SW480 (cell line): ENCODE measurements at regions not wholly inside any gene's neighbourhood (a gene's known extent, or its start where the extent isn't known, plus 50 kb on each side); places are given as distances from the start of the nearest gene placed in this dataset.

Source experiments
- DNase-seq: peaks from one replicate; pipeline ENCODE4 v3.0.0-alpha.2; 2016; ENCODE audit warnings: low spot score

- no peak for DNase-seq
These were observed 356.8 kb downstream of the ALG10 start for GRCh38 chr12:34379142-34379541.

GRCh38 chr12:34384693-34385092, 362.4 kb downstream of the ALG10 start:
- DNase-seq, result no peak

DNA sequence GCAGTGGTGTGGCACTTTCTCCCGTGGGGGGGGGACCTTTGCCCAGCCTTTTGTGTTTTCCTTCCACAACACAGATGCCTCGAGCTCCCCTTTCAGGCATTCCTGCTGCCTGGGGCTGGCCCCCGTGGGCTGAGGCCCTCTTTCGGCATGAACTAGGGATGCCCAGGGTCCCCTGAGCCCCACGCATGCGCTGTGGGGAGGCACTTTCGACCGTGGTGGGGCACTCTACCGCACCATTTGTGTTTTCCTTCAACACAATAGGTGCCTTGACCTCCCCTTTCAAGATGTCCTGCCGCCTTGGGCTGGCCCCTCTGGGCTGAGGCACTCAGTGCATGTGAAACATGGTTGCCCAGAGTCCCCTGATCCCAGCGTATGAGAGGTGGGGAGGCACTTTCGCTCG, 363.7 kb downstream of the ALG10 start:
- DNase-seq, result no peak

GRCh38 chr12:34386621-34387255, 364.4 kb downstream of the ALG10 start:
- DNase-seq, result no peak

DNA sequence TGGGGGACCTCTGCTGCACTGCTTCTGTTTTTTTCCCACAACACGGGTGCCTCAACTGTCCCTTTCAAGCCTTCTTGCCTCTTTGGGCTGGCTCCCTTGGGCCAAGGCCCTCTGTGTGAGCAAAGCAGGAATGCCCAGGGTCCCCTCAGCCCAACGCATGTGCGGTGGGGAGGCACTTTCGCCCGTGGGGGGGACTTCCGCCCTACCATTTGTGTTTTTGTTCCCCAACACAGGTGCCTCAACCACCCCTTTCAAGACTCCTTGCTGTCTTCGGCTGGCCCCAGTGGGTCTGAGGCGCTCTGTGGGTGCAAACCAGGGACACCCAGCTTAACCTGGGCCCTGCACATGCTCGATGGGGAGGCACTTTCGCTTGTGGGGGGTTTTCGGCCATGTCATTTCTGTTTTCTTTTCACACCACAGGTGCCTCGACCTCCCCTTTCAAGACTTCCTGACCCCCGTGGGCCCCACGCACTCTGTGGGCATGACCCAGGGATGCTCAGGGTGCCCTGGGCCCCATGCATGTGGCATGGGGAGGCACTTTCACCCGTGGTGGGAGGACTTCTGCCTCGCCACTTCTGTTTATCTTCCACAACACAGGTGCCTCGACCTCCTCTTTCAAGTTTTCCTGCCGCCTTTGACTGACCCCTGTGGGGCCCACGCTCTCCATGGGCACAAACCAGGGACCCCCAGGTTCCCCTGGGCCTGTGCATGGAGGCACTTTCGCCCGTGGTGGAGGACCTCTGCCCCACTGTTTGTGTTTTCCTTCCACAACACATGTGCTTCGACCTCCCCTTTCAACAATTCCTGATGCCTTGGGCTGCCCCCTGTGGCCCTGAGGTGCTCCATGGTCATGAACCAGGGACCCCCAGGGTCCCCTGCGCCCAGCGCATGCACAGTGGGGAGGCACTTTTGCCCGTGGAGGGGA, 365.7 kb downstream of the ALG10 start:
- no peak for DNase-seq

DNA sequence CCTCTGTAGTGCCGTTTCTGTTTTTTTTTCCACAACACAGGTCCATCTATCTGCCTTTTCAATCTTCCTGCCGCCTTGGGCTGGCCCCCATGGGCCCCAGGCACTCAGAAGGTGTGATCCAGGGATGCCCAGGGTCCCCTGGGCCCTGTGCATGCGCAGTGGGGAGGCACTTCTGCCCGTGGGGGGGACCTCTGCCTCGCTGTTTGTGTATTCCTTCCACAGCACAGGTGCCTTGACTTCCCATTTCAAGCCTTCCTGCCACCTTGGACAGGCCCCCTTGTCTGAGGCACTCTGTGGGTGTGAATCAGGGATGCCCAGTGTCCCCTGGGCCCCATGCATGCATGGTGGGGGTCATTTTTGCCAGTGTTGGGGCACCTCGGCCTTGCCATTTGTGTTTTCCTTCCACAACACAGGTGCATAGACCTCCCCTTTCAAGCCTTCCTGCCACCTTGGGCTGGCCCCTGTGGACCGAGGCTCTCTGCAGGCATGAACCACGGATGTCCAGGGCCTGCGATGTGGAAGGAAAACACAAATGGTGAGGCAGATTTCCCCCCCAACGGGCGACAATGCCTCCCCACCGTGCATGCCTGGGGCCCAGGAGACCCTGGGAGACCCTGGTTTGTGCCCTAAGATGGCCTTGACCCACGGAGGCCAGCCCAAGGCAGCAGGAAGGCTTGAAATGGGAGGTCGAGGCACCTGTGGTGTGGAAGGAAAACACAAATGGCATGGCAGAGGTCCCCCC, 366.5 kb downstream of the ALG10 start:
- DNase-seq, result no peak

DNA sequence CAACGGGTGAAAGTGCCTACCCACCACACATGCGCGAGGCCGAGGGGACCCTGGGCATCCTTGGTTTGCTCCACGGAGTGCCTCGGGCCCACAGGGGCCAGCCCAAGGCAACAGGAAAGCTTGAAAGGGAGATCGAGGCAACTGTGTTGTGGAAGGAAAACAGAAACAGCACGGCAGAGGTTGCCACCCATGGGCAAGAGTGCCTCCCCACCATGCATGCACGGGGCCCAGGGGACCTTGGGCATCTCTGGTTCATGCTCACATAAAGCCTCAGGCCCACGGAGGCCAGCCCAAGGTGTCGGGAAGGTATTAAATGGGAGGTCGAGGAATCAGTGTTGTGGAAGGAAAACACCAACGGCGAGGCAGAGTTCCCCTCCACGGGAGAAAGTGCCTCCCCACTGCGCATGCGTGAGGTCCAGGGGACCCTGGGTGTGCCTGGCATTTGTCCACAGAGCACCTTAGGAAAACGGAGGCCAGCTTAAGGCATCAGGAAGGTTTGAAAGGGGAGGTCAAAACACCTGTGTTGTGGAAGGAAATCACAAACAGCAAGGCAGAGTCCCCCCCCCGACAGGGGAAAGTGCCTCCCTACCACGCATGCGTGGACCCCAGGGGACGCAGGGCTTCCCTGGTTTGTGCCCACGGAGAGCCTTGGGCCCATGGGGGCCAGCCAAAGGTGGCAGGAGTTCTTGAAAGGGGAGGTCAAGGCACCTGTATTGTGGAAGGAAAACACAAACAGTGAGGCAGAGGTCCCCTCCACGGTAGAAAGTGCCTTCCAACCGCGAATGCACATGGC, 367.3 kb downstream of the ALG10 start:
- no peak for DNase-seq

GRCh38 chr12:34390171-34390841, 368.0 kb downstream of the ALG10 start:
- DNase-seq, result no peak

DNA sequence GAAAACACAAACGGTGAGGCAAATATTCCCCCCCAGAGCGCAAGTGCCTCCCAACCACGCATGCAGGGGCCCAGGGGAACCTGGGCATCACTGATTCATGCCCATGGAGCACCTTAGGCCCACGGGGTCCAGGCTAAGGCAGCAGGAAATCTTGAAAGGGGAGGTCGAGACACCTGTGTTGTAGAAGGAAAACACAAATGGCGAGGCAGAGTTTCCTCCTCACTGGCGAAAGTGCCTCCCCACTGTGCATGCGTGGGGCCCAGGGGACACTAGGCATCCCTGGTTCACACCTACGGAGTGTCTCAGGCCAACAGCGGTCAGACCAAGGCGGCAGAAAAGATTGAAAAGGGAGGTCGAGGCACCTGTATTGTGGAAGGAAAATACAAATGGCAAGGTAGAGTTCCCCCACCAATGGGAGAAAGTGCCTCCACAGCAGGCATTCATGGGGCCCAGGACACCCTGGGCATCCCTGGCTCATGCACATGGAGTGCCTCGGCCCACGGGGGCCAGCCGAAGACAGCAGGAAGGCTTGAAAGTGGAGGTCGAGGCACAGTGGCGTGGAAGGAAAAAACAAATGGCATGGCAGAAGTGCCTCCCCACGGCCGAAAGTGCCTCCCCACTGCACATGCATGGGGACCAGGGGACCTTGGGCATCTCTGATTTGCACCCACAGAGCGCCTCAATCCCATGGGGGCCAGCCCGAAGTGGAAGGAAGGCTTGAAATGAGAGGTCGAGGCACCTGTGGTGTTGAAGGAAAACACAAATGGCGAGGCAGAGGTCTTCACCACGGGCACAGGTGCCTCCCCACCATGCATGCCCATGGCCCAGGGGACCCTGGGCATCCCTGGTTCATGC, 368.8 kb downstream of the ALG10 start:
- DNase-seq, result no peak

DNA sequence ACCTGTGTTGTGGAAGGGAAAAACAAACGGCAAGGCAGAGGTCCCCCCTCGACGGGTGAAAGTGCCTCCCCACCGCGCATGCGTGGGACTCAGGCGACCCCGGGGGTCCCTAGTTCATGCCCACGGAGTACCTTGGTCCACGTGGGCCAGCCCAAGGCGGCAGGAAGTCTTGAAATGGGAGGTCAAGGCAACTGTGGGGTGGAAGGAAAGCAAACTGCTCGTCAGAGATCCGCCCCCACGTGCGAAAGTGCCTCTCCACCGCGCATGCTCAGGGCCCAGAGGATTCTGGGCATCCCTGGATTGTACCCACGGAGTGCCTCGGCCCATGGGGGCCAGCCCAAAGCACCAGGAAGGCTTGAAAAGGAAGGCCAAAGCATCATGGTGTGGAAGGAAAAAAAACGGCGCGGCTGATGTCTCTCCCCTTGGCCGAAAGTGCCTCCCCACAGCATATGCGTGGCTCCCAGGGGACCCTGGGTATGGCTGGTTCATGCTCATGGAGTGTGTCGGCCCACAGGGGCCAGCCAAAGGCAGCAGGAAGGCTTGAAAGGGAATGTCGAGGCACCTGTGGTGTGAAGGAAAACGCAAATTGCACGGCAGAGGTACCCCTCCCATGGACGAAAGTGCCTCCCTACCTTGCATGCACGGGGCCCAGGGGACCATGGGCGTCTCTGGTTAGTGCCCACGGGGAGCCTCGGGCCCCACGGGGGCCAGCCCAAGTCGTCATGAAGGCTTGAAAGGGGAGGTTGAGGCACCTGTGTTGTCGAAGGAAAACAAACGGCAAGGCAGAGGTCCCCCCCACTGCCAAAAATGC, 369.7 kb downstream of the ALG10 start:
- no peak for DNase-seq

GRCh38 chr12:34392741-34393085, 370.4 kb downstream of the ALG10 start:
- no peak for DNase-seq

DNA sequence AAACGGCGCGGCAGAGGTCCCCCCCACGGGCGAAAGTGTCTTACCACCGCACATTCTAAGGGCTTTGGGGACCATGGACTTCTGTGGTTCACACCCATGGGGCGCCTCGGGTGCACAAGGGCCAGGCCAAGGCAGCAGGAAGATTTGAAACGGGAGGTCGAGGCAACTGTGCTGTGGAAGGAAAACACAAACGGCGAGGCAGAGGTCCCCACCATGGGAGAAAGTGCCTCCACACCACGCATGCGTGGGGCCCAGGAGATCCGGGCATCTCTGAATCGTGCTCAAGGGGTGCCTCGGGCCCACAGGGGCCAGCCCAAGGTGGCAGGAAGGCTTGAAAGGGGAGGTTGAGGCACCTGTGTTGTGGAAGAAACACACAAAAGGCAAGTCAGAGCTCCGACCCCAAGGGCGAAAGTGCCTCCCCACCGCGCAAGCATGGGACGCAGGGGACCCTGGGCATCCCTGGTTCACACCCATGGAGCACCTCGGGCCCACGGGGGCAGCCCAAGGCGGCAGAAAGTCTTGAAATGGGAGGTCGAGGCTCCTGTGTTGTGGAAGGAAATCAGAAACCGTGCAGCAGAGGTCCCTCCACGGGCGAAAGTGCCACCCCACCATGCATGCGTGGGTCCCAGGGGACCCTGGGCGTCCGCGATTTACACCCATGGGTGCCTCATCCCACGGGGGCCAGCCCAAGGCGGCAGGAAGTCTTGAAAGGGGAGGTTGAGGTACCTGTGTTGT, 371.0 kb downstream of the ALG10 start:
- no peak for DNase-seq

DNA sequence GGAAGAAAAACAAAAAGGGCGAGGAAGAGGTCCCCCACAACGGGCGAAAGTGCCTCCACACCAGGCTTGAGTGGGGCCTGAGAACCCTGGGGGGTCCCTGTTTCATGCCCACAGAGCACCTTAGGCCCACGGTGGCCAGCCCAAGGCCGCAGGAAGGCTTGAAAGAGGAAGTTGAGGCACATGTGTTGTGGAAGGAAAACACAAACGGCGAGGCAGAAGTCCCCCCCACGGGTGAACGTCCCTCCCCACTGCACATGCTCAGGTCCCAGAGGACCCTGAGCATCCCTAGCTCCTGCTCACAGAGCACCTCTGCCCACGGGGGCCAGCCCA, 371.5 kb downstream of the ALG10 start:
- no peak for DNase-seq

- DNase-seq, result no peak
These were observed 372.1 kb downstream of the ALG10 start for GRCh38 chr12:34394211-34395055.

DNA sequence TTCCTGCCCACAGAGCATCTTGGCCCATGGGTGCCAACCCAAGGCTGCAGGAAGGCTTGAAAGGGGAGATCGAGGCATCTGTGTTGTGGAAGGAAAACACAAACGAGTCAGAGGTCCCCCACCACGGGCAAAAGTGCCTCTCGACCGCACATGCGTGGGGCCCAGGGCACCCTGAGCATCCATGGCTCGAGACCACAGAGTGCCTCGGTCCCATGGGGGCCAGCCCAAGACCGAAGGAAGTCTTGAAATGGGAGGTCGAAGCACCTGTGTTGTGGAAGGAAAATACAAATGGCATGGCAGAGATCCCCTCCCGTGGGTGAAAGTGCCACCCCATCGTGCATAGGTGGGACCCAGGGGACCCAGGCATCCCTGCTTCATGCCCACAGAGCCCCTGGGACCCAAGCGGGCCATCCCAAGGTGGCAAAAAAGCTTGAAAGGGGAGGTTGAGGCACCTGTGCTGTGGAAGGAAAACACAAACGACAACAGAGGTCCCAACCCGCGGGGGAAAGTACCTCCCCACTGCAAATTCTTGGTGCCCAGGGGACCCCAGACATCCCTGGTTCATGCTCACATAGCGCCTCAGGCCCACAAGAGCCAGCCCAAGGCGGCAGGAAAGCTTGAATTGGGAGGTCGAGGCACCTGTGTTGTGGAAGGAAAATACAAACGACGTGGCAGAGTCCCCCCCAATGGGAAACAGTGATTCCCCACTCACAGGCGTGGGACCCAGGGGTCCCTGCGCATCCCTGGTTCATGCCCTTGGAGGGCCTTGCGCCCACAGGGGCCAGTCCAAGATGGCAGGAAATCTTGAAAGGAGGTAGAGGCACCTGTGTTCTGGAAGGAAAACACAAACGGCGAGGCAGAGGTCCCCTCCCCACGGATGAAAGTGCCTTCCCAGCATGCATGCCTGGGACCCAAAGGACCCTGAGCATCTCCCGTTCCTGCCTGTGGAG, 373.0 kb downstream of the ALG10 start:
- DNase-seq, result no peak

DNA sequence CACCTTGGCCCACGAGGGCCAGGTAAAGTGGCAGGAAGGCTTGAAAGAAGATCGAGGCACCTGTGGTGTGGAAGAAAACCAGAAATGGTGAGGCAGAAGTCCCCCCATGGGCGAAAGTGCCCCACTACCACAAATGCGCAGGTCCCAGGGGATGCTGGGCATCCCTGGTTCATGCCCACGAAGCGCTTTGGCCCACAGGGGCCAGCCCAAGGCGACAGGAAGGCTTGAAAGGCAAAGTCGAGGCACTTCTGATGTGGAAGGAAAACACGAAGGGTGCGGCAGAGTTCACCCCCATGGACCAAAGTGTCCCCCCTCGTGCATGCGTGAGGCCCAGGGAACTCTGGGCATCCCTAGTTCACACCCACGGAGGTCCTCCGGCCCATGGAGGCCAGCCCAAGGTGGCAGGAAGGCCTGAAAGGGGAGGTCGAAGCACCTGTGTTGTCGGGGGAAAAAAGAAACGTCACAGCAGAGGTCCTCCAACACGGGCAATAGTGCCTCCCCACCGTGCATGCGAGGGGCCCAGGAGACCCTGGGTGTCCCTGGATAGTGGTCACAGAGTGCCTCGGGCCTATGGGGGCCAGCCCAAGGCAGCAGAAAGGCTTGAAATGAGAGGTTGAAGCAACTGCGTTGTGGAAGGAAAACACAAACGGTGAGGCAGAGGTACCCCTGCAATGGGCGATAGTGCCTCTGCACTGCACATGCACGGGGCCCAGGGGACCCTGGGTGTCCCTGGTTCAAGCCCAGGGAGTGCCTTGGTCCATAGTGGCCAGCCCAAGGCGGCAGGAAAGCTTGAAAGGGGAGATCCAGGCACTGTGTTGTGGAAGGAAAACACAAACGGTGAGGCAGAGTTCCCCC, 373.9 kb downstream of the ALG10 start:
- DNase-seq, result no peak
